HG03045 (cell line): ENCODE measurements at regions not wholly inside any gene's neighbourhood (a gene's known extent, or its start where the extent isn't known, plus 50 kb on each side); places are given as distances from the start of the nearest gene placed in this dataset.
A peak's percentile ranks its signal among the peaks of the same experiment; 100 is the strongest.
"Not testable (repeated sequence)": the region's sequence is repeated elsewhere in the genome, so short reads cannot be mapped to it uniquely, and the experiment has no call there.

ENCODE experiments used
- ATAC-seq: cut with Tn5 transposase; IDR thresholded peaks from one replicate; pipeline ENCODE4 v1.9.1; 2021; ENCODE audit warnings: mild to moderate bottlenecking, moderate library complexity; ENCODE audit not compliant: unreplicated experiment

DNA sequence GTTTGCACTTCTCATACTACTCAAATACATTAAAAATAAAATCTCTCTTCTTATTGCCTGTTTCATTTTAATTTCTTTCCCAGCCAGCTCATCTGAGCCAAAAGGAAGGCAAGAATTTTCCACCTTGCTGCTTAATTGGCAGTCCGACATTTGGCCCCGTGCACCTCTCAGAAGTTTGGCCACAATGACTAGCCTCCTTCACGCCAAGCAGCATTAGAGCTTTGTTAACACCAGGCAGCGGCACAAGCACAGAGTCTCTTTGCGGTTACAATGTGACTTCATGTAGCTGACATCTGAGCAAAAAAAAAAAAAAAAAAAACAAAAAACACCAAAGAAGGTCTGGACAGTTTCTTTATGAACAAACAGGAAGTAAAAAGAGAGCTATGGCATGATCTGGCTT, 248.9 kb downstream of the OSR1 start:
- no peak for ATAC-seq

DNA sequence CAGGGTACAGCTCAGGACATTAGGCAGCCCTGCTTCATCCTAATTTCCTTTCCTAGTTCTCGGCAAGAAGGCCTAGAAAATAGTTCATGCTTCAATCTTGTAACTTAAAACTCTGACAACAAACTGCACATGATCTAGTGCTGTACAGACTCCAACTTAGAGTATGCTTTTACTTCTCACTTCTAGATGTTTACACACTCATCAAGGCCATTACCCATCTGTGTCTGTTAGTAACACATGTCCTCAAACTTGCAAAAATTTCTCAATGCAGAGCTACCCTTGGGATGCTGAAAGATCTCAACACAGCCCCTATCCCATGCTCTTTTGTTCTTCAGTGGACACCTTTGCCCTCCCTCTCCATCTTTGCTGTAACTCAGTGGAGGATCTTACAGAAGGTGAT, 252.0 kb downstream of the OSR1 start:
- ATAC-seq, result no peak

GRCh38 chr2:19104503-19104902, 253.9 kb downstream of the OSR1 start:
- no peak for ATAC-seq

GRCh38 chr2:19102696-19103423, 255.6 kb downstream of the OSR1 start:
- ATAC-seq, result no peak

GRCh38 chr2:19101968-19102367, 256.5 kb downstream of the OSR1 start:
- ATAC-seq, result no peak

- no peak for ATAC-seq
Observed at GRCh38 chr2:19100570-19100969, 257.9 kb downstream of the OSR1 start.

DNA sequence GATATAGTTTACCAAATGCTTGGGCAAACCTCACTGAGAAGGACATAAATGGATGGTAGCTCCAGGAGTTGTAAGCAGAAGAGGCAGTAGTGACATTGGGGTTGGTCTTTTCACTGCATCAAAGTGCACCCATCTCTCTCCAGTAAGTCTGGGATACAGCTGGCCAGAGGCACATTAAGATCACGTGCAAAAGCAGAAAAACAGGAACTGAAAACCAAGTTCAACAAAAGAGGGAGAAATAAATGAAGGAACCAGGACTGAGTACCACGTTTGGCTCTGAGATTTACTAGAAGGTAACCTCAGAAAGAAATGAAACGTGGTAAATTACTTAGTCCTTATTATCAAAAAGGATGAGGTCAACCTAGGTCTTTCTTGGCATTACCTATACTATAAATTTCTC, 259.2 kb downstream of the OSR1 start:
- no peak for ATAC-seq

DNA sequence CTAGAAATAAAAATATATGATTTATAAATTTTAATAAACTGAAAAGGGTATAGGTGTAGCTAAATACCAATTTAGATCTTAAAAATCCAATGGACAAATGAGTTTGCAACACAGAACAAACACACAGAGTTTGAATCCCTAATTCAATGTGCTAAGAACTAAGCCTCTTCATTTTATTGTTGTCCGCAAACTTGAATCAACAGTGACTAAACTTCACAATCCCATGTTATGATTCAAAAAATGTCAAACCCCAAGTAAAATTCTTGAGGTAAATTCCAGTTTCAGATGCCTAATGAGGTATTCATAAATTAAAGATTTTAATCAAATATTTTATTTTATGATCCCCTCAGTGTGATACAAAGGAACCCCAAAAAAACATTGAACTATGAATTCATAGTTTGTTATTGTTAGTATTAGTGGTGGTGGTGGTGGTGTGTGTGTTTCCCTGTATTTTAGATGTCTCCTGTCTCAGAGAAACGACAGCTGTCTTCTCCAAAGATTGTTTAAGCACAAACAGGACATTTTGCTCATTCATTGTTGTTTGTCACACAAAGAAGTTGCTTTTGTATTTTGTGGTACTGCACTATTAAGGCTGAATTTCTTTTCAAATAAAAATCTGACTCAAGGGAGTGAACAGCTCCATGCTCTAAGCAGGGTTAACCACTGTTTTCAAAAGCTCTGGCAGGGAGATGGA, 259.8 kb downstream of the OSR1 start:
- no peak for ATAC-seq

DNA sequence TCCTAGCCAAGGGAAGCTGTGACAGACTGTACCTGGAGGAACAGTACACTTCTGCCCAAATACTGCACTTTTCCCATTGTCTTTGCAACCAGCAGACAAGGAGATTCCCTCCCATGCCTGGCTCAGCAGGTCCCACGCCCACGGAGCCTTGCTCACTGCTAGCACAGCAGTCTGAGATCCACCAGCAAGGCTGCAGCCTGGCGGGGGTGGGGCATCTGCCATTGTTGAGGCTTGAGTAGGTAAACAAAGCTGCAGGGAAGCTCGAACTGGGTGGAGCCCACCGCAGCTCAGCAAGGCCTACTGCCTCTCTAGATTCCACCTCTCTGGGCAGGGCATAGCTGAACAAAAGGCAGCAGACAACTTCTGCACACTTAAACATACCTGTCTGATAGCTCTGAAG, 268.9 kb downstream of the OSR1 start:
- not testable (repeated sequence) for ATAC-seq

DNA sequence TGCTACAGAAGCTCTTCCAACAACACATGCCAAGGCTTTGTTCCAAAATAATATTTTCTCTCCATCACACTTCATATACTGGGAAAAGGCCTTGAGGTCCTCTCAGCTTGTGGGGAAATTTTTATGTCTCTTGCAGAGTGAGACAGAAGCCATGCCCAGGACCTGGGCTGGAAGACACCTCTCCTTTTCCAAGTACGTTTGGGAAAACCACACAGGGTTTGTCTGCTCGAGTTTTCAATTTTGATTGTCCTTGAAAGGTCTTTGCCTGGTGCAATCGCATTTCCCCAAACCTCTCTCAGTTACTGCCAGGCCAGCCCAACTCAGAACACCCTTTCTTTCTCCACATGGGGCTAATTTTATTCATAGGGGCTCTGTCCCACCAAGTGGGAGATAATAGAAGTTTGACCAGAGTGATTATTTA, 272.2 kb downstream of the OSR1 start:
- ATAC-seq, result no peak

GRCh38 chr2:19078709-19079108, 279.7 kb downstream of the OSR1 start:
- ATAC-seq, result no peak

- no peak for ATAC-seq
Observed at GRCh38 chr2:19073522-19073921, 284.9 kb downstream of the OSR1 start.

DNA sequence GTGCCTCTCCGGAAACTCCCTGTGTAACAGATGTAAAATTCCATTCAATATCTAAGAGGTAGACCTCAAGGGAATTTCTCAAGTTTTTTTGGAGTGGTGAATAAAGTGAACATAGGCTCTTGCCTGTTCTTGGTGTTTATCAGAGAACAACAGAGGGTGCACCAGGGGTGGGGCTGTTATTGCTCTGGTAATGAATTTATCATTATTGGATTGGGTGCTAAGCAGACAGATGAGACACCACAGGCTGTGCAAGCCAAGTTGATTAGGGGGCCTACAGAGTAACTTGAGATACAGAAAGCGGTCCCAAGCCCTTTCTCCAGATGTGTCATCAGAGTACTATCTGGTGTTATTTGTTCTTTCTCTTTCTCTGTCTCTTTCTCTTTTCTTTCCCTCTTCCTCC, 286.3 kb downstream of the OSR1 start:
- no peak for ATAC-seq

GRCh38 chr2:19070886-19071285, 287.5 kb downstream of the OSR1 start:
- ATAC-seq, result no peak

DNA sequence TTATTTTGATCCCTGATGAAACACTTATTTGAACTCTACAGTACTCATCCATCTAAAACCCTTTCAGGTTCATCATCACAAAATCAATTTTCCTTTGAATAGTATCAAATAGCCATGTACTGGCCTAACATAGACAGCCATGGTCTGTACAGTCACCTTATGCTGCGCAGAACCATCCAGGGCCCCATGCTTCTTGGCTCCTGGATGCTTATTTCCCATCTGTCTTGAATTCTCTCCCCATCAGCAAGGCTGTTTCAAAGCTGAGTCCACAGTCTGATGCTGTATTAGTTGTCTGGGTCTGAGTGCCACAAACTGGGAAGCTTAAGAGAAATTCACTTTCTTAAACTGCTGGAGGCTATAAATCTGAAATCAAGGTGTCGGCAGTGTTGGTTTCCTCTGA, 290.2 kb downstream of the OSR1 start:
- no peak for ATAC-seq

- no peak for ATAC-seq
Observed at GRCh38 chr2:19062370-19062769, 296.1 kb downstream of the OSR1 start.

DNA sequence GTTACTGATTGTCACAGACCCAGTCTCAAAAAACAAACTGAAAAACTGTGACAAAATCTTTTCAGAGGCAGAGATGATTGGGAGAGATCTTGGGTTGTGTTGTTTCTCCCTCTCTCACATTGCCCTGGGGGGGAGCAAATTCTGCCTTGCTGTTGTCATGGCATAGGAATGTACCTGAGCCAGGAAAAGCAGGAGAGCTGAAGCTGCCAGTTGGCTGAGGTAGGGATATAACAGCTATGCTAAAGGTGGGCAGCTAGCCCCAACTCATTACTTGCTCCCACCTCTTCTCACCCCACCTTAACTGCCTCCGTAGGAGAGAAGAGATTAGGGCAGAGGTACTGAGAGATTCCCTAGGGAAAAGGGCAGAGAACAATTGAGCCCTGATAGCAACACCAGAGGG, 299.3 kb downstream of the OSR1 start:
- ATAC-seq, result no peak

GRCh38 chr2:19051203-19051831, 307.1 kb downstream of the OSR1 start:
- ATAC-seq, result no peak

DNA sequence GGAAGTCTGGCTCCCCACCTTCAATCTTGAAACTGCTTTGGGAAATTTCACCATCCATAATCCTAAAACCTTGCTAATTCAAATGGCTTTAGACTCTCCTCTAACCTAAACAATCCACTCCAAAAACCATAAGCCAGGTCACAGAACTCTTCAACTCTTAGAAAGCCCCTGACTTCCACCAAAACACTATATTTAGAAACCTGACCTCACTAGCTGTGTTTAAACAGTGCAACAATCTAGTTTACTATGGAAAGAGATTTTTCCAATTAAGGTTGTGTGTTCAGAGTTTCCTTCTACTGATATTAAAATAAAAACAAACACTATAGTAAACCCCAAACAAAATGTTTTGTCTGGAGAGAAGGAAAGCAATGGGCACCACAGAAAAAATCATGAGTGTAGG, 308.1 kb downstream of the OSR1 start:
- no peak for ATAC-seq

DNA sequence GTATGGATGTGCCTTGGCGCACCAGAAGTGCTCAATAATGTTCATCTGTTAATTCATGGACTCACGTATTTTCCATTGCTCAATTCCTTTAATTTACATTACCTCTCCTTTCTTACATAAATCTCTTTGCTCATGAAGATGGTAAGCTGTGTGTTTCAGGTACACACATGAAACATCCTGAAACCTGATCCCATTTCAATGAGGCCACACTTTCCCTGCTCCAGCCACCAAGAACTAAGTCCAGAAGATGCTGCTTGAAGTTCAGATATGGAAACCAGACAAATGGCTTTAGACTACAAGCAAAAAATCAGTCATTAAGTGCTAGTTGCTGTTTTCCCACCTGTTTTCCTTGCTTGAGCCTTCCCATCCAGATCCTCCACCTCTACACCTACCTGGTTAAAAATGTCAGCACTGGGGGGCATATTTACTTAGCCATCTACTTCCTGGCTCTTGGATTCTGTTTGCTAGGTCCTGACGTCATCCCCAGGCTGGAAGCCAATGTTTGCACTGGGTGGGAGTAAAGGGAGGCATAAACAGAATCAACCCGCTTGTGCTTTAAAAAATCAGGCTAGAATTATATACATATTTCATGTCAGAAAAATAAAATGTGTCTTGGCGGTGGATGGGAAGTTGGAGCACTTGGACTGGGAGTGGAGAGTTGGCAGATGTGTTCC, 309.7 kb downstream of the OSR1 start:
- ATAC-seq, result no peak

DNA sequence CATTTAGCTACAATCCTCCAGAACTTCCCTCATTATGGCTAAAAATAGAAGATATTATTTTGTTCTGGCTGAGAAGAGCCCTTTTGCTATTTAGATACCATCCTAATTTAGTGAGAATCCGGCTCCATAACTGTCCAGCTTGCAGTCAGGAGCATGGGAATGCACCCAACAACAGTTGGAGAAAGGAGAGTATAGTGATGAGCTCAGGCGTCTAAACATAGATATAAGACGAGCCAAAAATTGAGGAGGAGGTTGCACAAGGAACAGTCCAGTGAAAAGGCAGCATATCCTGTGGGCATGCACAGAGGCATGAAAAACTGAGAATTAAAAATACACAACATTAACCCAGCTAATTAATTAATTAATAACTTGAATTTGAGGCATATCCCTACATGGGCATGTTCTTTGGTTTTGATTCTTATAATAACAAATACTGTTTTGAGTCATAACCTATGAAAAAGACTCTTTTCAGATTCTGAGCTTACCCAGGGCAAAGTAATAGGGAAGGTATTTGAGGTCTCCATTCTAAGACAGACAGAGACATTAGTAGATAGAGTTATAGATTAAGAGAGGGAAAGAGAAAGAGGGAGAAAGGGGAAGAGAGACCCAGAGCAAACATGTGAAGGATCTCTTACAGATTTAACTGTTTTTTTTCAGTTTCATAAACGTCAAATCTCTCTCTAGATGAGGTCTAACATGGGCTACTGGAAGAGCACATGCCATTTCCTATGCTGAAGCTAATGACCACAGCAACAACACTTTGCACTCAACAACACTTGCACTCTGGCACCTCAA, 311.2 kb downstream of the OSR1 start:
- ATAC-seq, result peak; percentile 58
